ENCODE measurements at regions not wholly inside any gene's neighbourhood (a gene's known extent, or its start where the extent isn't known, plus 50 kb on each side); places are given as distances from the start of the nearest gene placed in this dataset.

DNA sequence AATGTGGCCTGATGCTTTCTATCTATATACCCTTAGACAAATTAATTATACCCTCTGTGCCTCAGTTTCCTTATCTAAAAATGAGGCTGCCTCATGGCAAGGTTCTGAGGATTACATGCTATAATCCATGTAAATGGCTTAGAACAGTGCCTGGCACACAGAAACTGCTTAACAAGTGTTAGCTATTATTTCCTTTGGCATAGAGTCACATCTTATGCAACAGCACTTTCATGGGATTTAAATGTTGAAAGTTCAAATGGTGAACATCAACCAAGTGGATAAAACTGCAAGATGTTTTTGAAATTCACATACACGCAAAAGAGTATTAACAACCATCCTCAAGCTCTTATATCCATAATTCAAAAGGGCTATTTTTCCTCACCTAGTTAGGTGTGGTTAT lies 202.8 kb upstream of the JAG1 start:
- TF ChIP-seq POLR2A (IDR thresholded peaks at IDR 0.05; ENCODE audit: low read depth, low read length) (no peak), HDAC2 (IDR thresholded peaks at IDR 0.05) (no peak), RFX5 (IDR thresholded peaks at IDR 0.05; ENCODE audit: low read depth, low read length) (no peak), SP1 (IDR thresholded peaks at IDR 0.05; ENCODE audit: low read depth, low read length) (no peak), EZH2 (IDR thresholded peaks at IDR 0.05; ENCODE audit: borderline replicate concordance, control insufficient read depth, low read depth, low read length) (no peak), ZNF24 (IDR thresholded peaks at IDR 0.05) (no peak)
- TF ChIP-seq, protein P1, sequence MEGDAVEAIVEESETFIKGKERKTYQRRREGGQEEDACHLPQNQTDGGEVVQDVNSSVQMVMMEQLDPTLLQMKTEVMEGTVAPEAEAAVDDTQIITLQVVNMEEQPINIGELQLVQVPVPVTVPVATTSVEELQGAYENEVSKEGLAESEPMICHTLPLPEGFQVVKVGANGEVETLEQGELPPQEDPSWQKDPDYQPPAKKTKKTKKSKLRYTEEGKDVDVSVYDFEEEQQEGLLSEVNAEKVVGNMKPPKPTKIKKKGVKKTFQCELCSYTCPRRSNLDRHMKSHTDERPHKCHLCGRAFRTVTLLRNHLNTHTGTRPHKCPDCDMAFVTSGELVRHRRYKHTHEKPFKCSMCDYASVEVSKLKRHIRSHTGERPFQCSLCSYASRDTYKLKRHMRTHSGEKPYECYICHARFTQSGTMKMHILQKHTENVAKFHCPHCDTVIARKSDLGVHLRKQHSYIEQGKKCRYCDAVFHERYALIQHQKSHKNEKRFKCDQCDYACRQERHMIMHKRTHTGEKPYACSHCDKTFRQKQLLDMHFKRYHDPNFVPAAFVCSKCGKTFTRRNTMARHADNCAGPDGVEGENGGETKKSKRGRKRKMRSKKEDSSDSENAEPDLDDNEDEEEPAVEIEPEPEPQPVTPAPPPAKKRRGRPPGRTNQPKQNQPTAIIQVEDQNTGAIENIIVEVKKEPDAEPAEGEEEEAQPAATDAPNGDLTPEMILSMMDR (IDR thresholded peaks at IDR 0.05 in 2 of 3, conservative IDR thresholded peaks at IDR 0.05 in 1 of 3; ENCODE audit: control insufficient read depth in 2 of 3, extremely low read depth in 1 of 3, insufficient read depth in 1 of 3, low read depth in 3 of 3, low read length in 3 of 3): no peak

All from GM12878 (cell line).